Left cardiac atrium (tissue), 4 donors: ENCODE measurements at regions not wholly inside any gene's neighbourhood (a gene's known extent, or its start where the extent isn't known, plus 50 kb on each side); places are given as distances from the start of the nearest gene placed in this dataset.

Source experiments
- ATAC-seq, 2 donors: fragments of 200-7000 bp; cut with Tn5 transposase; one replicate each; pipeline ENCODE4 v1.9.1; 2020; ENCODE audit warnings: mild to moderate bottlenecking in 2 of 2, moderate library complexity in 2 of 2
- DNase-seq: peaks from one replicate; pipeline ENCODE4 v3.0.0-alpha.2; 2020
- intact Hi-C, 2 donors: fragments of 100-400 bp; cut with DNase I; formaldehyde crosslinking; loops; one replicate each; pipeline versions ENCODE4 v1.14.1 to v1.15.1; 2022 to 2023
- donor health status: DM: no; HTN: yes; CAD: no.
- donor health status: DM: no; HTN: yes; CAD: no; lungs with severe emphysema.
- donor health status: DM: yes; HTN: yes; CAD: no.
- donor health status: Dilated cardiomyopathy.

GRCh38 chr6:133626096-133626666, 262.7 kb upstream of the TCF21 start:
- intact Hi-C loops, result no loop called here
- DNase-seq, result no peak
- no peak for ATAC-seq

- DNase-seq, result no peak
- intact Hi-C loops, result no loop called here
- ATAC-seq, result no peak
Measured at GRCh38 chr6:133629970-133630369, 258.9 kb upstream of the TCF21 start.

GRCh38 chr6:133630651-133631050, 258.3 kb upstream of the TCF21 start:
- ATAC-seq, result no peak
- intact Hi-C loops, result no loop called here
- no peak for DNase-seq

- intact Hi-C loops, result no loop called here
- DNase-seq (no peak), ATAC-seq (no peak)
Measured at GRCh38 chr6:133631421-133631820, 257.5 kb upstream of the TCF21 start.

- intact Hi-C loops, result no loop called here
- no peak for DNase-seq
- no peak for ATAC-seq
Measured at GRCh38 chr6:133632206-133632605, 256.7 kb upstream of the TCF21 start.

- intact Hi-C loops, result no loop called here
- DNase-seq, result no peak
- no peak for ATAC-seq
Measured at GRCh38 chr6:133632906-133633305, 256.0 kb upstream of the TCF21 start.

GRCh38 chr6:133634474-133634873, 254.4 kb upstream of the TCF21 start:
- ATAC-seq (no peak), DNase-seq (no peak)
- intact Hi-C loops, result no loop called here

GRCh38 chr6:133635447-133635846, 253.5 kb upstream of the TCF21 start:
- DNase-seq (no peak), ATAC-seq (peak in 1 of 2 donors; percentile 53)
- intact Hi-C loops, result no loop called here

GRCh38 chr6:133637436-133637835, 251.5 kb upstream of the TCF21 start:
- ATAC-seq (no peak), DNase-seq (no peak)
- intact Hi-C loops, result no loop called here

GRCh38 chr6:133637874-133638273, 251.0 kb upstream of the TCF21 start:
- ATAC-seq (peak in 1 of 2 donors; percentile 35), DNase-seq (peak; percentile 18)
- intact Hi-C loops, result no loop called here

- intact Hi-C loops, result no loop called here
- DNase-seq, result no peak
- no peak for ATAC-seq
Measured at GRCh38 chr6:133641104-133641503, 247.8 kb upstream of the TCF21 start.

GRCh38 chr6:133644548-133644891, 244.4 kb upstream of the TCF21 start:
- ATAC-seq (no peak), DNase-seq (no peak)
- intact Hi-C loops, result no loop called here

GRCh38 chr6:133644892-133645619, 243.9 kb upstream of the TCF21 start:
- DNase-seq (no peak), ATAC-seq (peak; percentile 23 to 63)
- intact Hi-C loops, result no loop called here

GRCh38 chr6:133645966-133646740, 242.8 kb upstream of the TCF21 start:
- ATAC-seq, result peak in 1 of 2 donors; percentile 65
- intact Hi-C loops, result no loop called here
- DNase-seq, result no peak

GRCh38 chr6:133648581-133648980, 240.3 kb upstream of the TCF21 start:
- DNase-seq (no peak), ATAC-seq (no peak)
- intact Hi-C loops, result no loop called here

- intact Hi-C loops, result no loop called here
- ATAC-seq, result no peak
- DNase-seq, result no peak
Measured at GRCh38 chr6:133671376-133671775, 217.5 kb upstream of the TCF21 start.

GRCh38 chr6:133673056-133673455, 215.9 kb upstream of the TCF21 start:
- intact Hi-C loops, result no loop called here
- no peak for DNase-seq

GRCh38 chr6:133674661-133675060, 214.3 kb upstream of the TCF21 start:
- DNase-seq, result no peak
- ATAC-seq, result no peak
- intact Hi-C loops, result no loop called here

More at GRCh38 chr6:133673056-133673455, 215.9 kb upstream of the TCF21 start:
- ATAC-seq, result no peak

GRCh38 chr6:133680994-133681393, 207.9 kb upstream of the TCF21 start:
- DNase-seq (no peak), ATAC-seq (no peak)
- intact Hi-C loops, result no loop called here

- DNase-seq (no peak), ATAC-seq (no peak)
- intact Hi-C loops, result no loop called here
Measured at GRCh38 chr6:133681891-133682290, 207.0 kb upstream of the TCF21 start.
